Hematopoietic multipotent progenitor cell treated with erythropoietin and hydrocortisone succinate and interleukin-3 and kit ligand, for 15 days (in vitro differentiated cells): ENCODE measurements at regions not wholly inside any gene's neighbourhood (a gene's known extent, or its start where the extent isn't known, plus 50 kb on each side); places are given as distances from the start of the nearest gene placed in this dataset.
"Not testable (repeated sequence)": the region's sequence is repeated elsewhere in the genome, so short reads cannot be mapped to it uniquely, and the experiment has no call there.

Experiments used
- DNase-seq: peaks from one replicate; pipeline ENCODE4 v3.0.0-alpha.2; 2015; ENCODE audit warnings: low spot score

DNA sequence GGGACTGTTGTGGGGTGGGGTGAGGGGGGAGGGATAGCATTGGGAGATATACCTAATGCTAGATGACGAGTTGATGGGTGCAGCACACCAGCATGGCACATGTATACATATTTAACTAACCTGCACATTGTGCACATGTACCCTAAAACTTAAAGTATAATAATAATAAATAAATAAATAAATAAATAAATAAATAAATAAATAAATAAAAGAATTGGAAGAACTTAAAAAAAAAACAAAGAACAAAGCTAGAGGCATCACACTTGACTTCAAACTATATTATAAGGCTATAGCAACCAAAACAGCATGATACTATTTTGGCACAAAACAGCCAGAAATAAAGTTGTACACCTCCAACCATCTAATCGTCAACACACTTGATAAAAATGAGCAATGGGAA is 106.5 kb upstream of the NDST3 start:
- DNase-seq: not testable (repeated sequence)

DNA sequence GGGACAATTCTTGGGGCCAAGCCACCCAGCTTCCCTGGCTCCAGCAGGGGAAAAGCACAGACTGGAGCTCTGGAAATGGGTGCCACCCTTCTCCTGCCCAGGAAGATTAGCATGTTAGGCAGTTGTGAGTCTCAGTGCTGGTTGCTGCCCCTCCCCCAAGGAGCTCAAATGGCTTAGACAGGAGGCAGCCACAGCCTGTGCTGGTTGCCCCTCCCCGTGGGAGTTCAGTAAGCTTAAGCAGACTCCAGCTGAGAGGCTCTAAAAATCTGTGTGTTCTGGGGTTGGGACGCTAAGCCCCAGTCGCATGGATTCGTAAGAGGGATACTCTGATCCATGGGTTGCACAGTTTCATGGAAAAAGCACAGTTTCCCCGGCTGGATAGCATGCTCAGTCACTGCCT is 92.7 kb upstream of the NDST3 start:
- no peak for DNase-seq

- DNase-seq: no peak
These were observed 84.7 kb upstream of the NDST3 start for GRCh38 chr4:117949621-117950020.

DNA sequence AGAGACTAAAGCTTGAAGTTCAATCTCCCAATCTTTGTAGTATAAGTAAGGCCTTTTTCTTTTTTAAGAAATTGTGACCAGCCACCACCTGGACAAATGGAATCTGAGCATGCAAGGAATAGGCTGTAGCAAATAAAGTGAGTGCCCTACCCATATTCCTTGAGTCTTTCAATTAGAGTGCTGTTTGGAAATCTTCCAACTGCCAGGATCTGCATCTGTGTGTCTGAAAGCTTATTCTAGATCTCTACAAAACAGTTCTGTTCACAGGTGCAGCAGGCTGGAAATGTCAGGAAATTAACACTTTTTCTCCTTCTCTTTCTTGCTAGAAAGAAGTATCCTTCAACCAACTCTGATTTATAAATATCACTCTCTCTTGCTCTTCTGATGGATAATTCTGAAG is 76.7 kb upstream of the NDST3 start:
- no peak for DNase-seq

GRCh38 chr4:117965622-117966021 is 68.7 kb upstream of the NDST3 start:
- no peak for DNase-seq

DNA sequence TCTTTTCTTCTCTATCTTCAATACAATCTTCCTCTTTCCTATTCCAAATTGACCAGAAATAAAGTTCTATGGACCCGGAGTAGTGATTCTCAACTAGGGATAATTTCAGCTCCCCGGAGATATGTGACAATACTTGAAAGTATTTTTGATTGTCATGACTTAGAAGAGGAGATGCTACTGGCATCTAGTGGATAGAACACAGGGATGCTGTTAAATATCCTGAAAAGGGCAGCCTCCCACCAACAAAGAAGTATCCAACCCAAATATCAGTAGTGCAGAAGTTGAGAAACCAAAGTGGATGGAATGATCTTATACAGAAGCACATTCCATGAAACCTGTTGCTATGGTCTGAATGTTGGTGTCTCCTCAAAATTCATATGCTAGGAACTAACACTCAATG is 65.7 kb upstream of the NDST3 start:
- DNase-seq: no peak

DNA sequence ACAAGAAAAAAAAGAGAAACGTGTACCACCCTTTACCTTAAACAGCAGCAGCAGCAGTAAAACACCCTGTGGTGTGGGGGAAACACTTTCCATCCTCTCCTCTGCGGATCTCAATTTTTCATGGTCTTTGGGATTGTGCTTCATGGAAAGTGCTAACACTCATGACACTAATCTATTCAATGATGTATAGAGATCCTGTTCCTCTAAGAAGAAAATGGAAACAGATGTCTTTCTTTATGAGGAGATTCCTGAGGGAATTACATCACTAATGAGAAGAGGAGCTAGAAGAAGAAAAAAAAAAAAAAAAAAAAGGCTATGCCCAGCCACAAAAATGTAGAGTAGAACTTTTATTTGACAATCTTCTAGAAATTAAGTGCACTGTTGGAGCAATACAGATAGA is 62.9 kb upstream of the NDST3 start:
- no peak for DNase-seq

- no peak for DNase-seq
These were observed 50.5 kb upstream of the NDST3 start for GRCh38 chr4:117983541-117984365.

- no peak for DNase-seq
These were observed 50.0 kb upstream of the NDST3 start for GRCh38 chr4:117984366-117984680.
